ENCODE measurements at regions not wholly inside any gene's neighbourhood (a gene's known extent, or its start where the extent isn't known, plus 50 kb on each side); places are given as distances from the start of the nearest gene placed in this dataset.

DNA sequence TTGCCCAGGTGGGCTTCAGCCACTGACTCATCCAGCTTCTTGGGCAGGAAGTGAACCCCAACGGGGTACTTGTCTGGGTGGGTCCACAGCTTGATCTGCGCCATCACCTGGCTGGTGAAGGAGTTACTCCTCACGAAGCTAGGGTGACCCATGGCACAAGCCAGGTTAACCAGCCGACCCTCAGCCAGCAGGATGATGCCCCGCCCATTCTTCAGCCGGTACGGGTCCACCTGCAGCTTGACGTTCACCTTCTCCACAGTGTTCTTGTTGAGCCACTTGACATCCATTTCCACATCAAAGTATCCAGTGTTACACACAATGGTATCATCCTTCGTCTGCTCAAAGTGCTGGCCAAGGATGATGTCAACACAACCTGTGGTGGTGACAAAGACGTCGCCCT lies 121.3 kb upstream of the NXPH2 start:
- H3K36me3 ChIP-seq (replicated peaks; ENCODE audit: low read depth, low read length): no peaks in the 10 kb centered on the region
- H4K20me1 ChIP-seq (ENCODE audit: insufficient read depth, low read length): no peaks in the 10 kb centered on the region
- H3K9ac ChIP-seq (ENCODE audit: low read length): no peak overlapping the region
- no peaks in the 10 kb centered on the region for H3K4me1 ChIP-seq (ENCODE audit: low read length)
- H3K4me2 ChIP-seq (ENCODE audit: low read length): no peak overlapping the region
- no peaks in the 10 kb centered on the region for H3K9me3 ChIP-seq (ENCODE audit: insufficient read depth, low read length)
- no peak overlapping the region for H3K4me3 ChIP-seq (ENCODE audit: low read length)
- H3K79me2 ChIP-seq (ENCODE audit: low read length): no peaks in the 10 kb centered on the region
- no peaks in the 10 kb centered on the region for H3K27me3 ChIP-seq (ENCODE audit: low read depth, low read length)
- no peak overlapping the region for H3K27ac ChIP-seq (ENCODE audit: low read length)
- H2AFZ ChIP-seq (ENCODE audit: low read depth, low read length): no peak overlapping the region
- TF ChIP-seq, protein P1, sequence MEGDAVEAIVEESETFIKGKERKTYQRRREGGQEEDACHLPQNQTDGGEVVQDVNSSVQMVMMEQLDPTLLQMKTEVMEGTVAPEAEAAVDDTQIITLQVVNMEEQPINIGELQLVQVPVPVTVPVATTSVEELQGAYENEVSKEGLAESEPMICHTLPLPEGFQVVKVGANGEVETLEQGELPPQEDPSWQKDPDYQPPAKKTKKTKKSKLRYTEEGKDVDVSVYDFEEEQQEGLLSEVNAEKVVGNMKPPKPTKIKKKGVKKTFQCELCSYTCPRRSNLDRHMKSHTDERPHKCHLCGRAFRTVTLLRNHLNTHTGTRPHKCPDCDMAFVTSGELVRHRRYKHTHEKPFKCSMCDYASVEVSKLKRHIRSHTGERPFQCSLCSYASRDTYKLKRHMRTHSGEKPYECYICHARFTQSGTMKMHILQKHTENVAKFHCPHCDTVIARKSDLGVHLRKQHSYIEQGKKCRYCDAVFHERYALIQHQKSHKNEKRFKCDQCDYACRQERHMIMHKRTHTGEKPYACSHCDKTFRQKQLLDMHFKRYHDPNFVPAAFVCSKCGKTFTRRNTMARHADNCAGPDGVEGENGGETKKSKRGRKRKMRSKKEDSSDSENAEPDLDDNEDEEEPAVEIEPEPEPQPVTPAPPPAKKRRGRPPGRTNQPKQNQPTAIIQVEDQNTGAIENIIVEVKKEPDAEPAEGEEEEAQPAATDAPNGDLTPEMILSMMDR (IDR thresholded peaks at IDR 0.05; ENCODE audit: low read depth, low read length): no peak
- TF ChIP-seq EZH2phosphoT487 (IDR thresholded peaks at IDR 0.05; ENCODE audit: low read depth): no peak

DNA sequence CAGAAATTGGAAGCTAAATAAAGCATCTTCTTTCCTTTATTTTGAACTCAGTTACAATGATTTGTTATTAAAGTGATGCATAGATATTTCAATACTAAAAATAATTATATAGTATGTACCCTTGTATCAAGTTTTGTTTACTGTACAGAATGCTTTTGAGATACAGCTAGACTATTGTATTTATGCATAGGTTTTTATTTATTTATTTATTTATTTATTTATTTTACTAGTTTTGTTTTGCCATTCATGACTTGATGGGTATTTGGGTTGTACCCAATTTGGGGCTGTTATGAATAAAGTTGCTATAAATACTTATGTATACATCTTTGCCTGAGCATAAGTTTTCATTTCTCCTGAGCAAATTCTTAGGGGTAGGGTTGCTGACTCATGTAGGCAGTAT lies 118.7 kb upstream of the NXPH2 start:
- no peak overlapping the region for H3K4me2 ChIP-seq (ENCODE audit: low read length)
- H3K4me3 ChIP-seq (ENCODE audit: low read length): no peak overlapping the region
- TF ChIP-seq EZH2phosphoT487 (IDR thresholded peaks at IDR 0.05; ENCODE audit: low read depth): no peak
- TF ChIP-seq, protein P1 (IDR thresholded peaks at IDR 0.05; ENCODE audit: low read depth, low read length): no peak
- H2AFZ ChIP-seq (ENCODE audit: low read depth, low read length): no peak overlapping the region
- H3K27me3 ChIP-seq (ENCODE audit: low read depth, low read length): no peaks in the 10 kb centered on the region
- no peaks in the 10 kb centered on the region for H3K79me2 ChIP-seq (ENCODE audit: low read length)
- no peaks in the 10 kb centered on the region for H4K20me1 ChIP-seq (ENCODE audit: insufficient read depth, low read length)
- H3K36me3 ChIP-seq (replicated peaks; ENCODE audit: low read depth, low read length): no peaks in the 10 kb centered on the region
- no peak overlapping the region for H3K27ac ChIP-seq (ENCODE audit: low read length)
- no peaks in the 10 kb centered on the region for H3K9me3 ChIP-seq (ENCODE audit: insufficient read depth, low read length)
- H3K9ac ChIP-seq (ENCODE audit: low read length): no peak overlapping the region
- H3K4me1 ChIP-seq (ENCODE audit: low read length): no peaks in the 10 kb centered on the region

DNA sequence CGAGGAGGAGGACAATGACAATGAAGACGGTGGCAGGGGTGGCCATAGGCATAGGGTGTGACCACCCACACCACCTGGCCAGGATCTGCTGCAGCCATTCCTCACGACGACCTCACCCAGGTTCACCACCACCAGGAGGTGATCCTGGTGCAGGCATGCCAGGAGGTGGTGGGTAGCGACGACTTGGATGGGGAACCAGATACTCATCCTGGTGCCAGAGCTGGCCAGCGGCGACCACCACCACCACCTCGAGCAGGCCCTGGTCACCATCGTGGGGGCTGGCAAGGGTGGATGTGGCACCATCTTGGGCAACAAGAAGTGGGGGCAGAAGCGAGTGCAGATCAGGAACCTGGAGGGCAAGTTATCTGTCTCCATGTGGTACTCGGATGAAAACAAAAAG lies 117.1 kb upstream of the NXPH2 start:
- Histone ChIP-seq H3K27me3 (ENCODE audit: low read depth, low read length) (no peaks in the 10 kb centered on the region), H3K4me3 (ENCODE audit: low read length) (no peak overlapping the region), H3K79me2 (ENCODE audit: low read length) (no peaks in the 10 kb centered on the region), H3K9ac (ENCODE audit: low read length) (no peak overlapping the region), H3K4me1 (ENCODE audit: low read length) (no peaks in the 10 kb centered on the region), H3K36me3 (replicated peaks; ENCODE audit: low read depth, low read length) (no peaks in the 10 kb centered on the region), H2AFZ (ENCODE audit: low read depth, low read length) (no peak overlapping the region), H4K20me1 (ENCODE audit: insufficient read depth, low read length) (no peaks in the 10 kb centered on the region), H3K4me2 (ENCODE audit: low read length) (no peak overlapping the region), H3K27ac (ENCODE audit: low read length) (no peak overlapping the region), H3K9me3 (ENCODE audit: insufficient read depth, low read length) (no peaks in the 10 kb centered on the region)
- no peak for TF ChIP-seq EZH2phosphoT487 (IDR thresholded peaks at IDR 0.05; ENCODE audit: low read depth)
- TF ChIP-seq, protein P1 (IDR thresholded peaks at IDR 0.05; ENCODE audit: low read depth, low read length): no peak

DNA sequence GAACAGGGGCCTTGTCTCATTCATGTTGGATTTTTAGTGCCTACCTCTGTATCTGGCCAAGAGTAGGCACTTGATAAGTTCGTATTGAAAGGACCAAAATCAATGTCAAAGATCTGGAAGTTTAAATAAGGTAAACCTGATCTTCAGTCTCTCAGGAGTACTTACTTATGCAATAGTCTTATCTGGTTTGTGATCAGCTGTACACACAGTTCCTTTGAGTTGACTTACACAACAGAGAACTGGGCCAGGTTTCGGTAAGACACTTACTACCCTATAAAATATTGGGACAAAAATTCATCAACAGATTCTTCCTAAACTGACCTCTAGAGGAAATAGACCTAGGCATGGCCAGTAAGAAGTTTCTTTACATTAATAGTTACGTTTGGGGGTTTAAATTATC lies 113.6 kb upstream of the NXPH2 start:
- no peaks in the 10 kb centered on the region for H3K36me3 ChIP-seq (replicated peaks; ENCODE audit: low read depth, low read length)
- H2AFZ ChIP-seq (ENCODE audit: low read depth, low read length): 0 out of 2 replicates have a peak overlapping the region, but pooled peaks have one; percentile 8
- H3K4me2 ChIP-seq (ENCODE audit: low read length): no peak overlapping the region
- H3K79me2 ChIP-seq (ENCODE audit: low read length): no peaks in the 10 kb centered on the region
- H3K4me1 ChIP-seq (ENCODE audit: low read length): no peaks in the 10 kb centered on the region
- no peaks in the 10 kb centered on the region for H3K27me3 ChIP-seq (ENCODE audit: low read depth, low read length)
- H3K4me3 ChIP-seq (ENCODE audit: low read length): no peak overlapping the region
- no peaks in the 10 kb centered on the region for H3K9me3 ChIP-seq (ENCODE audit: insufficient read depth, low read length)
- no peak overlapping the region for H3K27ac ChIP-seq (ENCODE audit: low read length)
- no peak overlapping the region for H3K9ac ChIP-seq (ENCODE audit: low read length)
- TF ChIP-seq EZH2phosphoT487 (IDR thresholded peaks at IDR 0.05; ENCODE audit: low read depth): no peak
- TF ChIP-seq, protein P1 (IDR thresholded peaks at IDR 0.05; ENCODE audit: low read depth, low read length): no peak
- no peaks in the 10 kb centered on the region for H4K20me1 ChIP-seq (ENCODE audit: insufficient read depth, low read length)

Measured in OCI-LY3 (cell line).